ENCODE measurements at regions not wholly inside any gene's neighbourhood (a gene's known extent, or its start where the extent isn't known, plus 50 kb on each side); places are given as distances from the start of the nearest gene placed in this dataset.

DNA sequence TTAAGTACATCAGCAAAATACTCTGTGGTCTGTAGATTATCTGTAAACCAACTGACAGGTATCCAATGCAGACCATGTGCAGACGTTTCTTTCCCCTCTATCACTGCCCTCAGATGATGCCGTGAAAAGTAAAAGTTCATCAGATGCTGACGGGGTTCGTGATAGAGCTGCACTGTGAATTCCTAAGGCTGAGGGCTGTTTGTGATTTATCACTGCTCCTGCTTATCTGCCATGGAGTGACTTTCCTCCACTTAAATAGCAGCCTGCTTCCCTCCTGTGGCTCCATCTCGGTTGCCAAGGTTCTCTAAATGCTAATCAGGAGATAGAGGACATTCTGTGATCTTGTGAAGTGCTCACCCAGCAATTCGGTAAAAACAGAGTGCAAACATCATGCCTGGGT is 89.3 kb upstream of the SRD5A3 start:
- no peak overlapping the region for H3K4me2 ChIP-seq (ENCODE audit: low read length)
- H3K27ac ChIP-seq (ENCODE audit: low read length) = no peak overlapping the region
- H3K4me3 ChIP-seq (ENCODE audit: low read length) = no peak overlapping the region
- H3K4me1 ChIP-seq (ENCODE audit: low read length) = no peaks in the 10 kb centered on the region
- TF ChIP-seq, protein P1, sequence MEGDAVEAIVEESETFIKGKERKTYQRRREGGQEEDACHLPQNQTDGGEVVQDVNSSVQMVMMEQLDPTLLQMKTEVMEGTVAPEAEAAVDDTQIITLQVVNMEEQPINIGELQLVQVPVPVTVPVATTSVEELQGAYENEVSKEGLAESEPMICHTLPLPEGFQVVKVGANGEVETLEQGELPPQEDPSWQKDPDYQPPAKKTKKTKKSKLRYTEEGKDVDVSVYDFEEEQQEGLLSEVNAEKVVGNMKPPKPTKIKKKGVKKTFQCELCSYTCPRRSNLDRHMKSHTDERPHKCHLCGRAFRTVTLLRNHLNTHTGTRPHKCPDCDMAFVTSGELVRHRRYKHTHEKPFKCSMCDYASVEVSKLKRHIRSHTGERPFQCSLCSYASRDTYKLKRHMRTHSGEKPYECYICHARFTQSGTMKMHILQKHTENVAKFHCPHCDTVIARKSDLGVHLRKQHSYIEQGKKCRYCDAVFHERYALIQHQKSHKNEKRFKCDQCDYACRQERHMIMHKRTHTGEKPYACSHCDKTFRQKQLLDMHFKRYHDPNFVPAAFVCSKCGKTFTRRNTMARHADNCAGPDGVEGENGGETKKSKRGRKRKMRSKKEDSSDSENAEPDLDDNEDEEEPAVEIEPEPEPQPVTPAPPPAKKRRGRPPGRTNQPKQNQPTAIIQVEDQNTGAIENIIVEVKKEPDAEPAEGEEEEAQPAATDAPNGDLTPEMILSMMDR (IDR thresholded peaks at IDR 0.05; ENCODE audit: low read depth, low read length) = no peak
- no peak for TF ChIP-seq EZH2phosphoT487 (IDR thresholded peaks at IDR 0.05; ENCODE audit: low read depth)
- no peak overlapping the region for H3K9ac ChIP-seq (ENCODE audit: low read length)
- H3K27me3 ChIP-seq (ENCODE audit: low read depth, low read length) = no peaks in the 10 kb centered on the region
- no peaks in the 10 kb centered on the region for H3K9me3 ChIP-seq (ENCODE audit: insufficient read depth, low read length)
- H4K20me1 ChIP-seq (ENCODE audit: insufficient read depth, low read length) = no peaks in the 10 kb centered on the region
- H3K79me2 ChIP-seq (ENCODE audit: low read length) = no peaks in the 10 kb centered on the region
- H2AFZ ChIP-seq (ENCODE audit: low read depth, low read length) = no peak overlapping the region
- no peaks in the 10 kb centered on the region for H3K36me3 ChIP-seq (replicated peaks; ENCODE audit: low read depth, low read length)

- no peaks in the 10 kb centered on the region for H3K79me2 ChIP-seq (ENCODE audit: low read length)
These were observed 87.7 kb upstream of the SRD5A3 start for GRCh38 chr4:55258152-55258865.

DNA sequence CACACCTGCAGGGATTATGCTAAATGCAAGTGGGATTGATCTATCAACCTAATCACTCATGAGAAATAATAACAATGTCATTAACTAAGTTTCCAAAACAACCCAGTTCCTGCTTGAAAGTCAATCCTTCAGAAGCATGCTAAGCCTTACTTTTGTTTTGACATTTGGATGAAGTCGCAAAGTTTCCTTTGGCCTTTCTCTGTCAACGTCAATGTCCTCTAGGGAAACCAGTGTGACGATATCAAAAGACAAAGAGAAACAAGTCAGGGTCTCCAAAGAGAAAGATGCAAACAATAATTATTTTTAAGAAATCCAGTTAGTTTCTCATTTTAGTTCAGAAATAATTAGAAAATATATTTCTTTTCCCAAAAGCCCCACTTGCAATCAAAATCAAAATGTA is 86.7 kb upstream of the SRD5A3 start:
- no peak overlapping the region for H3K4me3 ChIP-seq (ENCODE audit: low read length)
- H3K4me1 ChIP-seq (ENCODE audit: low read length) = no peaks in the 10 kb centered on the region
- H4K20me1 ChIP-seq (ENCODE audit: insufficient read depth, low read length) = no peaks in the 10 kb centered on the region
- no peak overlapping the region for H3K4me2 ChIP-seq (ENCODE audit: low read length)
- H2AFZ ChIP-seq (ENCODE audit: low read depth, low read length) = no peak overlapping the region
- H3K36me3 ChIP-seq (replicated peaks; ENCODE audit: low read depth, low read length) = no peaks in the 10 kb centered on the region
- no peak for TF ChIP-seq EZH2phosphoT487 (IDR thresholded peaks at IDR 0.05; ENCODE audit: low read depth)
- TF ChIP-seq, protein P1 (IDR thresholded peaks at IDR 0.05; ENCODE audit: low read depth, low read length) = no peak
- no peaks in the 10 kb centered on the region for H3K79me2 ChIP-seq (ENCODE audit: low read length)
- H3K9ac ChIP-seq (ENCODE audit: low read length) = no peak overlapping the region
- no peak overlapping the region for H3K27ac ChIP-seq (ENCODE audit: low read length)
- no peaks in the 10 kb centered on the region for H3K27me3 ChIP-seq (ENCODE audit: low read depth, low read length)
- H3K9me3 ChIP-seq (ENCODE audit: insufficient read depth, low read length) = no peaks in the 10 kb centered on the region

More at GRCh38 chr4:55258152-55258865, 87.7 kb upstream of the SRD5A3 start:
- TF ChIP-seq EZH2phosphoT487 (IDR thresholded peaks at IDR 0.05; ENCODE audit: low read depth) = no peak
- TF ChIP-seq, protein P1 (IDR thresholded peaks at IDR 0.05; ENCODE audit: low read depth, low read length) = no peak
- Histone ChIP-seq H3K4me1 (ENCODE audit: low read length) (no peaks in the 10 kb centered on the region), H3K9me3 (ENCODE audit: insufficient read depth, low read length) (no peaks in the 10 kb centered on the region), H2AFZ (ENCODE audit: low read depth, low read length) (no peak overlapping the region), H3K9ac (ENCODE audit: low read length) (no peak overlapping the region), H3K36me3 (replicated peaks; ENCODE audit: low read depth, low read length) (no peaks in the 10 kb centered on the region), H3K27me3 (ENCODE audit: low read depth, low read length) (no peaks in the 10 kb centered on the region), H3K4me2 (ENCODE audit: low read length) (no peak overlapping the region), H3K4me3 (ENCODE audit: low read length) (no peak overlapping the region), H3K27ac (ENCODE audit: low read length) (no peak overlapping the region), H4K20me1 (ENCODE audit: insufficient read depth, low read length) (no peaks in the 10 kb centered on the region)

DNA sequence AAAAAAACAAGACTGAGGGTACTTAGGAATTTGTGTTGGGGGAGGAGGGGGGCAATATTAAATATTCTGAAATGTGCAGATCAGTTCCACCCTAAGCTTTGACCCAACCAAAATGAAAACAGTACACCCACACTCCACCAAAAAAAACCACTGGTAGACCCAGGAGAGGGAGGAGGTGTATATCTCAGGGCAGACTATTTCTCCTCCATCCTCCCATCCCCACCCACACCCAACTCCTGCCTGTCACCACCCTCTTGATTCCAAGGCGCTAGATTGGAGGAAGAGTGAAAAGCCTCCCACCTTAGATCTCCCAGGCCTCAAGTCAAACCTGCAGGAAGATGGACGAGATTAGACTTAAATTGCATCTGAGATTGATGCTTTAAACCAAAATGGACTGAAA is 76.6 kb upstream of the SRD5A3 start:
- H3K36me3 ChIP-seq (replicated peaks; ENCODE audit: low read depth, low read length) = no peaks in the 10 kb centered on the region
- H3K4me3 ChIP-seq (ENCODE audit: low read length) = no peak overlapping the region
- no peaks in the 10 kb centered on the region for H3K9me3 ChIP-seq (ENCODE audit: insufficient read depth, low read length)
- no peak overlapping the region for H3K4me2 ChIP-seq (ENCODE audit: low read length)
- H4K20me1 ChIP-seq (ENCODE audit: insufficient read depth, low read length) = no peaks in the 10 kb centered on the region
- H2AFZ ChIP-seq (ENCODE audit: low read depth, low read length) = no peak overlapping the region
- no peak overlapping the region for H3K27ac ChIP-seq (ENCODE audit: low read length)
- H3K79me2 ChIP-seq (ENCODE audit: low read length) = no peaks in the 10 kb centered on the region
- peaks cover 10% of the 10 kb centered on the region for H3K27me3 ChIP-seq (ENCODE audit: low read depth, low read length)
- no peak for TF ChIP-seq EZH2phosphoT487 (IDR thresholded peaks at IDR 0.05; ENCODE audit: low read depth)
- TF ChIP-seq, protein P1 (IDR thresholded peaks at IDR 0.05; ENCODE audit: low read depth, low read length) = no peak
- H3K9ac ChIP-seq (ENCODE audit: low read length) = no peak overlapping the region
- no peaks in the 10 kb centered on the region for H3K4me1 ChIP-seq (ENCODE audit: low read length)

Data from OCI-LY3 (cell line).